Heart left ventricle (tissue), 16 donors: ENCODE measurements at regions not wholly inside any gene's neighbourhood (a gene's known extent, or its start where the extent isn't known, plus 50 kb on each side); places are given as distances from the start of the nearest gene placed in this dataset.

Experiments used
- ATAC-seq, 4 donors: fragments of 200-7000 bp; cut with Tn5 transposase; one replicate each; pipeline ENCODE4 v1.9.1; 2020 to 2022; ENCODE audit warnings: moderate library complexity in 4 of 4, mild to moderate bottlenecking in 3 of 4, moderate number of reproducible peaks in 1 of 4
- DNase-seq, 5 donors: peaks; one replicate each; pipeline ENCODE4 v3.0.0-alpha.2; 2020
- H3K27ac ChIP-seq, 12 donors: fragments of 200-600 bp; sonication (generic) in 4 of 12; one replicate each; pipeline versions ENCODE4 v1.5.0 to v1.8.0; 2016 to 2022; ENCODE audit warnings: mild to moderate bottlenecking in 2 of 12
- H3K27me3 ChIP-seq, 9 donors: fragments of 200-600 bp; sonication (generic) in 2 of 9; one replicate each; pipeline versions ENCODE4 v1.5.1 to v1.8.0; 2016 to 2022; ENCODE audit warnings: mild to moderate bottlenecking in 3 of 9
- H3K36me3 ChIP-seq, 9 donors: fragments of 200-600 bp; sonication (generic) in 2 of 9; one replicate each; pipeline versions ENCODE4 v1.5.0 to v1.8.0; 2018 to 2022; ENCODE audit warnings: mild to moderate bottlenecking in 2 of 9
- H3K4me1 ChIP-seq, 12 donors: fragments of 200-600 bp; sonication (generic) in 4 of 12; one replicate each; pipeline versions ENCODE4 v1.5.0 to v1.8.0; 2016 to 2022; ENCODE audit warnings: mild to moderate bottlenecking in 3 of 12
- H3K4me3 ChIP-seq, 12 donors: fragments of 200-600 bp; sonication (generic) in 4 of 12; one replicate each; pipeline versions ENCODE4 v1.5.0 to v1.8.0; 2017 to 2022; ENCODE audit warnings: mild to moderate bottlenecking in 9 of 12, moderate library complexity in 4 of 12
- H3K9me3 ChIP-seq, 12 donors: fragments of 200-600 bp; sonication (generic) in 4 of 12; one replicate each; pipeline versions ENCODE4 v1.5.0 to v1.8.0; 2016 to 2022; ENCODE audit warnings: mild to moderate bottlenecking in 1 of 12
- CTCF ChIP-seq, 12 donors: fragments of 200-600 bp; sonication (generic) in 4 of 12; IDR thresholded peaks; one replicate each; pipeline versions ENCODE4 v1.5.0 to v1.8.0; 2018 to 2022; ENCODE audit warnings: antibody characterized with exemption in 12 of 12, mild to moderate bottlenecking in 5 of 12
- POLR2A ChIP-seq, 2 donors: fragments of 450-650 bp; IDR thresholded peaks; one replicate each; pipeline ENCODE4 v1.6.1; 2017; ENCODE audit warnings: antibody characterized with exemption in 2 of 2, mild to moderate bottlenecking in 2 of 2, moderate library complexity in 2 of 2
- WGBS, 4 donors: extraction: QIAGEN DNeasy Blood & Tissue Kit in 2 of 4; methylation state at CpG; one replicate each; pipeline versions ENCODE4 v1.1.5 to v1.1.7; 2013 to 2018; 5-methylcytosine and 5-hydroxymethylcytosine counted together
- intact Hi-C, 10 donors: fragments of 100-400 bp; cut with DNase I; formaldehyde crosslinking; loops; one replicate each; pipeline versions ENCODE4 v1.11.1 to v1.14.2; 2022
- donor health status: ischemic (EF 13 %, LVEDD 7.1; RV severe dilation, severe dysfunction).
- donor health status: healthy with polysubstance abuse.
- donor health status: DM: no; HTN: yes; CAD: no.
- donor health status: DM: no; HTN: no; CAD: no.
- donor health status: ischemic (EF 25% LVEDD 6.9; RV normal size, moderate dysfunction).
- donor health status: ischemic (EF 25% LVEDD 5.7; RV mildly dilated, moderate dysfunction).
- donor health status: healthy.
- donor health status: DM: yes; HTN: yes; CAD: no.
- donor health status: ischemic (EF 35%, LVEDD 5.7; RV mildly dilated, moderate dysfunction).
- donor health status: nonischemic (EF 11% LVEDD 7.7; RV severe dilation, severe dysfunction).
- donor health status: DM: yes; HTN: yes; CAD: no.
- donor health status: PGD.
- donor health status: ischemic (EF 29% LVEDD 5.4; RV normal size, mild dysfunction).
- donor health status: nonischemic (EF 23%, LVEDD 6.1; RV moderate dilation, normal function).

DNA sequence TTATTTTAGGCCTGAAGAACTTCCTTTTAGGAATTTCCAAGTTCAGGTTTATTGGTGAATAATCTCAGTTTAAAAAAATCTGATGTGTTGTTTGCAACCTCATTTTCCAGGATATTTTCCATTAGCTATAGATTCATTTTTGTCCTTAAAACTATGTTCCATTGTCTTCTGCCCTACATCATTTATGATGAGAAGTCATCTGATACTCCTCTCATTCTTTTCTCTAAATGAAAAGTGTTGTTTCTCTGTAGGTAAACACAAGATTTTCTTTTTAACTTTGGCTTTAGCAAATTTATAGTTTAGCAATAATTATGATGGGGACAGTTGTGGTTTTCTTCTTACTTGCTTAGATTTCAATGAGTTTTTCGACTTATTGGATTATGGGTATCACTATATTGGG lies 427.3 kb downstream of the DCDC2C start:
- DNase-seq (no peak), ATAC-seq (no peak)
- Histone ChIP-seq H3K9me3 (peaks cover 0 to 32% (median 14%) of the 10 kb centered on the region in 12 donors), H3K4me1 (no peaks in the 10 kb centered on the region), H3K27me3 (no peaks in the 10 kb centered on the region), H3K4me3 (no peak overlapping the region), H3K27ac (no peak overlapping the region), H3K36me3 (no peaks in the 10 kb centered on the region)
- WGBS, 4 donors, result 0 to 75% (median 54%) methylated on average over 1 of the region's 1 CpG
- TF ChIP-seq CTCF (IDR thresholded peaks at IDR 0.05) (no peak), POLR2A (IDR thresholded peaks at IDR 0.05) (no peak)
- intact Hi-C loops, result no loop called here

GRCh38 chr2:4134551-4135550 lies 431.5 kb downstream of the DCDC2C start:
- TF ChIP-seq CTCF (IDR thresholded peaks at IDR 0.05) (no peak), POLR2A (IDR thresholded peaks at IDR 0.05) (no peak)
- no peak for ATAC-seq
- no peak for DNase-seq
- no peaks in the 10 kb centered on the region for H3K36me3 ChIP-seq
- no peak overlapping the region for H3K4me3 ChIP-seq
- H3K27me3 ChIP-seq, result no peaks in the 10 kb centered on the region
- H3K9me3 ChIP-seq, result peaks cover 0 to 27% (median 12%) of the 10 kb centered on the region in 12 donors
- 44 to 60% (median 53%) methylated on average over 8 of the region's 8 CpGs for WGBS, 4 donors
- H3K4me1 ChIP-seq, result no peaks in the 10 kb centered on the region
- no peak overlapping the region for H3K27ac ChIP-seq
- intact Hi-C loops, result no loop called here

DNA sequence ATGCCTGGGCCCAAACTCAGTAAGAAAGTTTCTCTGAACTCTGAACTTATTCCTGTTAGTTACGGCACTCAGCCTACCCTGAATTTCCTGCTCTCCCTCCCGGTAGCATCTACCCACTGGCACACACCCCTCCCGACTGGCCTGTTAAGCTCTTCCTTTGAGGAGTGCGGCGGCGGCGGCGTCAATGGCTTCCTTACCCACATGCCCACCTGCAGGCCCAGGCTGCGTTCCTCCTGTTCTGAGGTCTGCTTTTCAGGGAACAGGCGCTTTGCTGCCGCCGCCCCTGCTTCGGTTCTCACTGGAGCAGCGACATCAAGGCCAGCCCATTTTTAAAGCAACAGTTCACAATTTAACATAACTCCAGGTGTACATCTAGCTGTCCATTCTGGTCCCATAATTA lies 432.4 kb downstream of the DCDC2C start:
- no peaks in the 10 kb centered on the region for H3K36me3 ChIP-seq
- no peaks in the 10 kb centered on the region for H3K4me1 ChIP-seq
- ATAC-seq, result no peak
- no peaks in the 10 kb centered on the region for H3K27me3 ChIP-seq
- H3K4me3 ChIP-seq, result no peak overlapping the region
- H3K9me3 ChIP-seq, result peaks cover 0 to 18% (median 6%) of the 10 kb centered on the region in 12 donors
- TF ChIP-seq POLR2A (IDR thresholded peaks at IDR 0.05) (no peak), CTCF (IDR thresholded peaks at IDR 0.05) (no peak)
- no peak for DNase-seq
- H3K27ac ChIP-seq, result no peak overlapping the region
- WGBS, 4 donors, result 62 to 88% (median 73%) methylated on average over 14 of the region's 14 CpGs
- intact Hi-C loops, result no loop called here

GRCh38 chr2:4139316-4139715 lies 435.9 kb downstream of the DCDC2C start:
- H3K4me3 ChIP-seq, result no peak overlapping the region
- WGBS, 4 donors, result 84 to 87% (median 85%) methylated on average over 6 of the region's 6 CpGs
- no peaks in the 10 kb centered on the region for H3K4me1 ChIP-seq
- DNase-seq (no peak), ATAC-seq (no peak)
- H3K27me3 ChIP-seq, result no peaks in the 10 kb centered on the region
- TF ChIP-seq POLR2A (IDR thresholded peaks at IDR 0.05) (no peak), CTCF (IDR thresholded peaks at IDR 0.05) (no peak)
- intact Hi-C loops, result no loop called here
- peaks cover 0 to 3% (median 0%) of the 10 kb centered on the region in 12 donors for H3K9me3 ChIP-seq
- no peaks in the 10 kb centered on the region for H3K36me3 ChIP-seq
- H3K27ac ChIP-seq, result no peak overlapping the region
